ENCODE measurements at regions not wholly inside any gene's neighbourhood (a gene's known extent, or its start where the extent isn't known, plus 50 kb on each side); places are given as distances from the start of the nearest gene placed in this dataset.

DNA sequence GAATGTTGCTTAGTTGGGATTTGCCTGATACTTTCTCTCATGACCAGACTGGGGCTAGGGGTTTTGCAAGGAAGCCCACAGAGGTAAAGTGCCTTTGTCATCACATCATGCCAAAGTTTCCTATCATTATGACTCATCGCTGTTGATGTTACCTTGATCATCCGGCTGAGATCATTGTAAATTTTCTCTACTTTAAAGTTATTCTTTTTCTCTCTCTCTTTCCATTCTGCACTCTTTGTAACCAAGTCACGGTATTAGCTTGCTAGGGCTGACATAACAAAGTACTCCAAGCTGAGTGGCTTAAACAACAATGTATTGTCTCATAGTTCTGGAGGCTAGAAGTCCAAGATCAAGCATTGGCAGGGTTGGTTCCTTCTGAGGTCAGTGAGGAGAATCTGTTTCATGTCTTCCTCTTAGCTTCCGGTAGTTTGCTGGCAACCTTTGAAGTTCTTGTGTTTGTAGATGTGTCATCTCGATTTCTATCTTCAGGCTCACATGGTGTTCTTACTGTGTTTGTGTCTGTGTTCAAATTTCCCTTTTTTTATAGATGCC, 113.0 kb downstream of the DTHD1 start:
- in situ Hi-C loops (cut with MboI; ENCODE audit: low pct_unique_long_range_greater_than_20kb, low sequenced_read_pairs): no loop called here
- DNase-seq: no peak

DNA sequence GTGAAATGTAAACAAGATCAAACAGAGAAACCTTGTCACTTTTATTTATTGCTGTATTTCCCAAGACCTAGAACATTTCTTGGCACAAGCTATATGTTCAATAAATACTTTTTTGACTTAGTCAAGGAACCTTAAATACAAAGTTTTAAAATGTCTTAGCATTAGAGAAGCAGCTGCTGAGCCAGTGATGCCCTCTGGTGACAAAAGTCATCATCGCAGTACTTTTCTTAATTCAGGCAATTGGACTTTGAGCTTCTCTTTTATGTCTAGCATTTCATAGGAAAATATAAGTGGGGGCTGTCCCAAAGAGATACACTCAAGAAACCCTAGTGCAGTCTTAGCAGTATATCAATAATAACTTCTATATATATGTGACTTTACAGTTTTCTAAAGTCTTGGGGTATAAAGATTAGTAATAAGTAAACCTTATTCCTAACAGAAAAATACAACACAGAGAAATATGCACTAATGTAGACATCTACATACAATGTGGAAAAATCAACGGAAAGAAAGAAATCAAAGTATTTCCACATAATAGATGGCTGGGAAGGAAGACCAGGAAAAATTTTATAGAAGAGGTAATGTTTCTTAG, 118.4 kb downstream of the DTHD1 start:
- in situ Hi-C loops (cut with MboI; ENCODE audit: low pct_unique_long_range_greater_than_20kb, low sequenced_read_pairs): no loop called here
- DNase-seq: peak; percentile 55

DNA sequence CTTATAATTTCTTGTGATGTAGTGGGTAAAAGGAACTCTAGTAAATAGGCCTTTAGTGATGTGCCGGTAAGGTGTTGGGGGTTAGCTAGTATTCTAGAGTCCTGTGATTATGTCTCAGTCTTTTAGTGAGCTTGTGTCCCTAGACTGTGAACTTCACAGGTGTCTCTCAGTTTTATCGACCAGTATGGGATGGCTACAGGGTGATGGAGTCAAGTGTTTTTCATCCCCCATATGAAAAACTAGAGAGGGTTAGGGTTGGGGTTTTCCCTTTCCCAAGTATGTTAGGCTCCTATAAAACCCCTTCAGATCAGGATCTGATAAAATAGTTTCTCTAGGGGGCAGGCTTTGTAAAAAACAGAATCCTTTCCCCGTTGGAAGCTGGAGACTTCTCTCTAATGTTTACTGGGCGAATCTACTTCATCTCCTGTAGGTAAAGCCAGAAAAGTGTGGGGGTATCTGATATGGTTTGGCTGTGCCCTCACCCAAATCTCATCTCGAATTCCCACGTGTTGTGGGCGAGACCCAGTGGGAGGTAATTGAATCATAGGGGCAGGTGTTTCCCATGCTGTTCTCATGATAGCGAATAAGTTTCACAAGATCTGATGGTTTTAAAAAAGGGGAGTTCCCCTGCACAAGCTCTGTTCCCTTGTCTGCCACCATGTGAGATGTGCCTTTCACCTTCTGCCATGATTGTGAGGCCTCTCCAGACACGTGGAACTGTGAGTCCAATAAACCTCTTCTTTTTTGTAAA, 120.8 kb downstream of the DTHD1 start:
- in situ Hi-C loops (cut with MboI; ENCODE audit: low pct_unique_long_range_greater_than_20kb, low sequenced_read_pairs): no loop called here
- DNase-seq: no peak

DNA sequence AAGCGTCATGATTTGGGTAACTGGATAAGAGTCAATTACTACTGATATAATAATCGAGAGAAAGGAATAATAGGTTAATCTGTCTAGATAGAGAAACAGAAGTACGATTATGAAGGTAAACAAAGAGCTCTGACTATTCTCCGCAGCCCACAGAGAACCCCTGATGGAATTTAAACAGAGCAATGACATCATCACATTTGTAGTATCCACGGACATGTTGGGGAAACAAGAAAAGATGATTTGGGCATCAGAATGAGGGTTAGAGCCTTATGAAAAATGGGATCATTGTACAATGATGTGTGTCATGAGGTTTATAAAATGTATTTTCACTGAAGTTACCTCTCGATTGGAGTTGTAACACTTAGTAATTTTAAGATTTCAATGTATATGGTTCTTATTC, 129.9 kb downstream of the DTHD1 start:
- in situ Hi-C loops (cut with MboI; ENCODE audit: low pct_unique_long_range_greater_than_20kb, low sequenced_read_pairs): no loop called here
- no peak for DNase-seq

DNA sequence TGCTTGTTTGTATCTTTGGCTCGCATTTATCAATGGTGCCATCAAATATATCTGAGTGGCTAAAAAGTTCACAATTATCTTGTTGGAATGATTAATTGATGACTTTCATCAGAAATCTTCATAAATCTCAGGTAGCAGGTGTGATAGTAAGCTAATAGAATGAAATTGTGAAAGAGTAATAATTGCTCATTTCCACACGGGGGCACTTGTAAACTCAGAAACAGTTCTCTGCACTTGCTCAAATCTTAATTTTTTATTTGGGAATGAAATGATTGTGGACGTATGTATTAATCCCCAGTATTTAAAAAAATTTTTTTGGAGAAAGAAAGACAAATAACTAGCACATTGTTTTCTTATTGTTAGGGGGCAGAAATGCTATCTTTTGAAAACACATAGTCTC, 132.8 kb downstream of the DTHD1 start:
- peak; percentile 14 for DNase-seq
- in situ Hi-C loops (cut with MboI; ENCODE audit: low pct_unique_long_range_greater_than_20kb, low sequenced_read_pairs): no loop called here

DNA sequence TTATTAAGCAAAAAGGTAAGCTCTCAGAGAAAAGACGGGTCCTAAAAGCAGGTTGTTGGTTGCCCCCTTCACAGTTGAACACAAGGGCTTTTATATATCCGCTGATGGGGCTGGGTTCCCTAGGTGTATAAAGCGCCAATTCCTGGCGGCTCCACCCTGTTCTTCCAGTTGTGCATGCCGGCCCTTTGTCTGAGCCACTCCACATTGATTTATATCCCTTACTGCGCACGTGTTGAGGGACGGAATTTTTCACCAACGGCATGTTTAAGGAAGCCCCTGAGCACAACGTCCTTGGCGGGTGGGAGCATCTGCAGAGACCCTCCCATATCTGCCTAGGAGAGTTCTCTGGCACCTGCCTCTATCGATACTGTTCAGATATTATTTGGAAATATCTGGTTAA, 135.7 kb downstream of the DTHD1 start:
- no peak for DNase-seq
- in situ Hi-C loops (cut with MboI; ENCODE audit: low pct_unique_long_range_greater_than_20kb, low sequenced_read_pairs): no loop called here

DNA sequence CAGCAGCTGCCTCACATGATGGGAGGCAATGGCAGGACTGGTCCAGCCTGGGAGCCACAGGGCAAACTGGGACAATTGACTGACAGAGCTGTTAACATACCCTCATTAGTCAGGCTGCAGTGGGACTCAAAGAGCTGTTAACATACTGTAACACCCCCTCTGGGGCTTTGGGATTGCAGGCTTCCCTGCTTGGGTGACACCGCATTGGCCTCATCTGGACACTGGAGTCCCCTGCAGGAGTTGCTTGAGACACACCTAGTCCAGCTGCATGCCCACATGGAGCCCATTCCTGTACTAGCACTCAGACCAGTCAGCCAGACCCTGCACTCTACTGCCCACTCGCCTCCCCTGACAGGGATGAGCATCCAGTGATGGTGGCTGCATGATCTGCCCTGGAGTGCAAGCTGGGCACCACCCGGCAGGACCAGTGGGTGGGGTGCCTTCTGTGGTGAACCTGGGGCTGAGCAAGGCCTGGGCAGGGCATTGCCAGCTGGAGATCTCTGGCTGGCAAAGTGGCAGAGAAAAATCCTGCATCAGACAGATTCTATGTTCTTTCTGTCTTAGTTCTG, 138.8 kb downstream of the DTHD1 start:
- DNase-seq: no peak
- in situ Hi-C loops (cut with MboI; ENCODE audit: low pct_unique_long_range_greater_than_20kb, low sequenced_read_pairs): no loop called here

DNA sequence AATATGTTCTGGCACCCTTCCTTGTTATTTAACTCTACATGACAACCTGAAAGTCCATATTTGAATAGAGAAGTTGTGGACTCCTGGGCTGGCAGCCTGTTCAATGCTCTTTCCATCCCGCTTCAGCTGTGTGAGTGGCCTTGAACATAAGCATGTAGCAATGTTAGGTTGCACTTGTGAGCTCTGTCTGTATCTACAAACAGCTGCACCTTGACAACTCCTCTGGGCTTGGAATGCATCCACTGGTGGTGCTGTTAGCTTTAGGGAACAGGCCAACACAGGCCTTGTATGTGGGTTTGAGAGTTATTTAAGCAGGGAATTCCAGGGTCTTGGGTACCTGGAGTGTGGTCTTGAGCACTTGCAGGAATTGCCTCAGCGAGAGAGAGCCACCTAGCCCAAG, 141.2 kb downstream of the DTHD1 start:
- DNase-seq: no peak
- in situ Hi-C loops (cut with MboI; ENCODE audit: low pct_unique_long_range_greater_than_20kb, low sequenced_read_pairs): no loop called here

DNA sequence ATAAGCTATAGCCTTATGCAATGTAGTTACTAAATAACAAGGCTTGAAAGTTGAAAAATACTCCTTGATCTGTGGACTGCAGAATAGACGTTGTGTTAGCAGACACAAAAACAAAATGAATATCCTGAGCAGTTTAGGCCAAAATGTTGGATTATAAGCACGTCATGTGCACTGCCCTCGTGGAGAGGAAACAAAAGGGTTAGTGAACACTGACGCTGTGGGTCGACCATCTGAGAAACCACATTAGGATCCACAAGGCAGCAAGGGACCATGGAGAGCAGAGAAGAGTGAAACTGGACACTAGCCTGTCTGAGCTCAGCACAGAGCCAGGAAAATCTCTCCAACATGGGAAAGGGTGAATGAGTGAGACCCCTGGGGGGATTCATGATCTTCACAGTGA, 145.3 kb downstream of the DTHD1 start:
- no peak for DNase-seq
- in situ Hi-C loops (cut with MboI; ENCODE audit: low pct_unique_long_range_greater_than_20kb, low sequenced_read_pairs): no loop called here

DNA sequence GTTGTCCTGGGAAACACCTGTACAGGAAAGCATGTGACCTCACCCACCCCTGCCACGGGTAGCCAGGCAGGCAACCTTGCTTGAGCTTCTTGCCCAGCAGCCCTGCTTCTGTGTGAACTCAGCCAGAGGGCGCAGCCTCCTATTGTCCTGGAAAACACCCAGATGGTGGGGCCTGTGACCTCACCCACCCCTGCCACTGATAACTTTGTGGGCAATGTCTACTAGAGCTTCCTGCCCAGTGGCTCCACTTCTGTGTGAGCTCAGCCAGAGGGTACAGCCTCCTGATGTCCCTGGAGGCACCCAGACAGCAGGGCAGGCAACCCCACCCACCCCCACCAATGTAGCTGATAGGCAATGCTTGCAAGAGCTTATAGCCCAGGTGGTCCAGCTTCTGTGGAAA, 146.3 kb downstream of the DTHD1 start:
- DNase-seq: no peak
- in situ Hi-C loops (cut with MboI; ENCODE audit: low pct_unique_long_range_greater_than_20kb, low sequenced_read_pairs): no loop called here

DNA sequence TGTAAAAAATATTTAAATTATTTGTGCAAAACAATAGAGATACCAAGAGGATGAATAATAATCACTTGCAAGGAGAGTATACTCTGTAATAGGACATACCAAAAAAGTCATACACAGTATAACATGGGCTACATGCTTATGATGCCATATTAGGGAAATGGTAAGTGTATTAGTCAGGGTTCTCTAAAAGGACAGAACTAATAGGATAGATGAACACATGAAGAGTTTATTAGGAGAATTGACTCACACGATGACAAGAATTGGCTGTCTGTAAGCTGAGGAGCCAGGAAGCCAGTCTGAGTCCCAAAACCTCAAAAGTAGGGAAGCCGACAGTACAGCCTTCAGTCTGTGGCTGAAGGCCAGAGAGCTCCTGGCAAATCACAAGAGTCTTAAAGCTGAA, 151.2 kb downstream of the DTHD1 start:
- no peak for DNase-seq
- in situ Hi-C loops (cut with MboI; ENCODE audit: low pct_unique_long_range_greater_than_20kb, low sequenced_read_pairs): no loop called here

DNA sequence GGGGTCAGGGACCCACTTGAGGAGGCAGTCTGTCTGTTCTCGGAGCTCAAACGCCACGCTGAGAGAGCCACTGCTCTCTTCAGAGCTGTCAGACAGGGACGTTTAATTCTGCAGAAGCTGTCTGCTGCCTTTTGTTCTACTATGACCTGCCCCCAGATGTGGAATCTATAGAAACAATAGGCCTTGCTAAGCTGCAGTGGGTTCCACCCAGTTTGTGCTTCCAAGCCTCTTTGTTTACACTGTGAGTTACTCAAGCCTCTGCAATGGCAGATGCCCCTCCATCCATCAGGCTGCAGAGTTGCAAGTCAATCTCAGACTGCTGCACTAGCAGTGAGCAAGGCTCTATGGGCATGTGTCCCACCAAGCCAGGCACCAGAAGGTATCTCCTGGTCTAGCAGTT, 158.1 kb downstream of the DTHD1 start:
- in situ Hi-C loops (cut with MboI; ENCODE audit: low pct_unique_long_range_greater_than_20kb, low sequenced_read_pairs): no loop called here
- no peak for DNase-seq

DNA sequence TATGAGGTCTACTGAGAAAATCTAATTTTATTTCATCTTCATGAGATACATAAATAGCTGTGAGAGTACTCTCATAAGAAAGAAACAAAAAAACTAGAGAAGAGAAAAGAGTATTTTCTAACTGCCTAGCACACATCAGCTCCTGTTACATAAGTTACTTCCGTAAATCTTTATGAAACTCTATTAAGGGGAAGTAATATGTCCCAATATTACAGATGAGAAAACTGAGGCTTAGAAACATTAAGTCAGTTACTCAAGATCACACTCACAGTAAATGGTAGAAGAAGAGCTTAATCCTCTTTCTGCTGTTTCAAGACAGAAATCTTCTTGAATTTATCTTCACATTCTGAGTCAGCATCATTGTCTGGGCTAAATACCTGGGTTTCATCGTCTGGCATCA, 164.1 kb downstream of the DTHD1 start:
- DNase-seq: no peak
- in situ Hi-C loops (cut with MboI; ENCODE audit: low pct_unique_long_range_greater_than_20kb, low sequenced_read_pairs): no loop called here

DNA sequence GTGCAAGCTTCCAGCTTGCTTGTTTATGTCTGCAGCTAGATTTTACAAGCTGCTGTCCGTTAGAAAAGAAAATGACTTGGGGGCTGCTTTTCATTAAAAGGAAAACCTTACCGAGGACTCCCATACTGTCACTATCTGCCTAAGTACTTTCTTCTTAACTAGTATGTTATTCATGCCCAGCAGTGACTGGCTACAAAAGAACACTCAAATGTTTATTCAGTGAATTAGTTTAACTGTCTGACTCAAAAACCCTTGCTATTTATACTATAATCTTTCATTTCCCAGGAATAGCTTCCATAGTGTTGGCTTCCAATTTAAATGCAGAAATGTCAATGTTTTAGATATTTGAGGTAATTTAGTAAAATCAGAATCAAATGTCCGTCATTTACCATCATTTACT, 164.9 kb downstream of the DTHD1 start:
- in situ Hi-C loops (cut with MboI; ENCODE audit: low pct_unique_long_range_greater_than_20kb, low sequenced_read_pairs): no loop called here
- DNase-seq: no peak

DNA sequence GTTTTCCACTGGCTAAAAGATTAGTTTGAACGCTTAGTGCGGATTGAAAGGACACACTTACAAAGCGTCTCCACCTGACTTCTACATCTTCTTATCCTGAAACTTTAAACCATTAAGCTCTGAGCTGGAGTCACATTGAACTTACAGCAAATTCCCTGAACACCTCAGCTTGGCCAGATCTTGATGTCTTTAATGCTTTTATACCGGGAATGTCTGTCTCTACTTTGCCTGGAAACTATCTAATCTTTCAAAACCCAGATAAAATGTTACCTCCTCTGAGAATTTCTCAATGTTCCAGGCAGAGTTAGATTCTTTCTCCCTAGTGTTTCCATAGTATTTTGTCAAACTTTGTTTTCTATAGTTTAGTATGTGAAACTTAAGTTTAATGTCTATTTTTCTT, 179.9 kb downstream of the DTHD1 start:
- in situ Hi-C loops (cut with MboI; ENCODE audit: low pct_unique_long_range_greater_than_20kb, low sequenced_read_pairs): no loop called here
- no peak for DNase-seq

DNA sequence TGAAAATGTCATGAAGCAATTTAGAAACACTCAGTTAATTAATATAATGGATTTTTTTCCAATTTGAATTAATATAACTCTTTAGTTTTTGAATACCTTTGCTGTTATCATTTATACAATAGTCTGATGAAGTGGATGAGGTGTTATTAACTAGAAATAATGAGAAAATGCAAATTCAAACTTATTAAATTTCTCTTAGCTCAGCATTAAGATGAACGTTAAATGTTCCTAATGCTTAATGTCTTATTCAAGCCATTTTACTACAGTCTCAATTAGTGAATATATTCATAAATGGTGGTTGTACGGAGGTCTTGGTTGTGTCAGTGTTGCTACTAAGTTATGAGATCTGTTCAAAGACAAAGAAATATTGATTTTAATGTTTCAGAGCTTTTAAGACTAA, 186.3 kb downstream of the DTHD1 start:
- in situ Hi-C loops (cut with MboI; ENCODE audit: low pct_unique_long_range_greater_than_20kb, low sequenced_read_pairs): no loop called here
- DNase-seq: no peak

DNA sequence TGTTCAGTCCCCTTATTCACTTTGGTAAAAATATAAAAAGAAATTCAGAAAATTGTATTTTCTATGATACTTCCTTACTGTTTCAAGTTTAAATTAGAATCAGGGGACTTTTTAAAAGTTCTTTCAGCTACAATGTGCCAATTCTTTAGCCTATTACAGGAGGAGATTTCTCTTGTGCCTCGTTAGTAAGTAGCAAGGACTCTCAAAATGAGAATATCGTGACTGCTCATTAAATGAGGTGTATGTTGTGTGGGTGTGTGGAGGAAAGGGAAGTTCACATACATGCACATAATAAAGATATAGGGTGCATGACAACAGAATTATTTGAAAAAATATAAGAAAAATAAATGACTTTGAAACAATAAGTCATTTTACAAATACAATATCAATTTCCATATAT, 190.5 kb downstream of the DTHD1 start:
- no peak for DNase-seq
- in situ Hi-C loops (cut with MboI; ENCODE audit: low pct_unique_long_range_greater_than_20kb, low sequenced_read_pairs): no loop called here

DNA sequence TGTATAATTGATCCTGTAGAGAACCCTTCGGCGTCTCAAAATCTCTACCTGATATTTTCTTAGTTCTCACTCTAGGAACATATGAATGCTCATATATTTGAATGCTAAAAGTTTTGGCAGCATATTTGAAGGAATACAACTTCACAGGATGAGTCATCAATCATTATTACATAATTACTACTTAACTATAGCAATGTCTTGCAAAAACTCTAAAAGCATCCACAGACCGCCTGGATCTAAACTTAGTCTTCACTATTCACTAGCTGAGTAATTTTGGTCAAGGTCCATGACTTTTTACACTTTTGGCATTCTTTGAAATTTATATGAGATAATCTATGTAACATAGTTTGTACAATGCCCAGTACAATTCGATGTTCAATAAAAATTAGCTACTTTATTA, 194.7 kb downstream of the DTHD1 start:
- no peak for DNase-seq
- in situ Hi-C loops (cut with MboI; ENCODE audit: low pct_unique_long_range_greater_than_20kb, low sequenced_read_pairs): no loop called here

DNA sequence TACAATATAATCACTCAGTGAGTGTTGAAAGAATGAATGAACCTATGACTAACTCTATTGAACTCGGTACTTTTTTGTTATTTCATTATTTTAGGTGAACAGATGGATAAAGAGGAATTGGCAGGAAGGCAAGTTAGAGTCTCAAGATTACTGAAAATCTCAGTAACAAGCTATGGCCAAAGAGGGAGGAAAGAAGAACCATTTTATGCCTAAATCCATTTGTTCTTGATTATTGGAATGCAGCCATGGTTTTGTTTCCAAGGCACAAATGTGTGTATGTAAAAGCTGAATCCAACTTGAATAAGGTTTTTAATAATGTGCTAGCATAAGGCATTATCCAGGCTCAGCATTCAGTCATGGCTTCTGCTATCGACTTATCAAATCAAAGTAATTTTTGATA, 196.4 kb downstream of the DTHD1 start:
- no peak for DNase-seq

DNA sequence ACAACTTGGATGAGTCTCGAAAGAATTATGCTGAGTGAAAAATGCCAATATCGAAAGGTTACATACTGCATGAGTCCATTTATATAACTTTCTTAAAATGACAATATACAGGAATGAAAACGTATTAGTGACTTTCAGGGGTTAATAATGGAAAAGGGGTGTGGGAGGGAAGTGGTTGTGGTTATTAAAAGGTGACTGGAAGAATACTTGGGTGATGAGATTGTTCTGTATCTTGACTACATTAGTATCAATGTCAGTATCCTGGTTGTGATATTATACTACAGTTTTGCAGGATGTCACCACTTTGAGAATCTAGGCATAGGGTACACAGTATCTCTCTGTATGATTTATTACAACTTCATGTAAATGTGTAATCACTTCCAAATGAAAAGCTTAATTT, 204.5 kb downstream of the DTHD1 start:
- DNase-seq: no peak
- in situ Hi-C loops (cut with MboI; ENCODE audit: low pct_unique_long_range_greater_than_20kb, low sequenced_read_pairs): no loop called here

More for the DNA sequence above, 196.4 kb downstream of the DTHD1 start:
- in situ Hi-C loops (cut with MboI; ENCODE audit: low pct_unique_long_range_greater_than_20kb, low sequenced_read_pairs): no loop called here

DNA sequence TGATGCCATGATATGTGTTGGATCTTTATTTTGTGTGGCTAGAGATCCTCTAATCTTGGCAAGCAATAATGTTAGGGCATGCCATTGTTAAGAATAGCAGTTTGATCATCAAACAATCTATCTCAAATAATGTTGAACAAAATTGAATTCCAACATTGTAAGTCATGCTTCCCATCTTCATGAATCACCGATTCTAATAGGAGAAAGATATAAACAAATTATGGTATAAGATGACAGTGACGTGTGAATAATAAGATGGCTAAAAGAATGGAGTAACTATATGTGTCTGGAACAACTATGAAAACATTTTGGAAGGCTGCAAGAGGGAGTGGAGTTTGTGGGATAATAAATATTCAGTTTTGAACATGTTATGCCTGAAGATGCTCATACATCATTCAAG, 208.4 kb downstream of the DTHD1 start:
- DNase-seq: no peak
- in situ Hi-C loops (cut with MboI; ENCODE audit: low pct_unique_long_range_greater_than_20kb, low sequenced_read_pairs): no loop called here
